Activated CD4-positive, alpha-beta T cell treated with anti-CD3 and anti-CD28 coated beads for 4 hours (primary cell): ENCODE measurements at regions not wholly inside any gene's neighbourhood (a gene's known extent, or its start where the extent isn't known, plus 50 kb on each side); places are given as distances from the start of the nearest gene placed in this dataset.
"Not testable (repeated sequence)": the region's sequence is repeated elsewhere in the genome, so short reads cannot be mapped to it uniquely, and the experiment has no call there.

Source experiments
- DNase-seq, 2 donors: peaks; one replicate each; pipeline ENCODE4 v3.0.0-alpha.2; 2020

- DNase-seq, result no peak
Observed at GRCh38 chr22:22168941-22169867, 75.4 kb upstream of the VPREB1 start.

DNA sequence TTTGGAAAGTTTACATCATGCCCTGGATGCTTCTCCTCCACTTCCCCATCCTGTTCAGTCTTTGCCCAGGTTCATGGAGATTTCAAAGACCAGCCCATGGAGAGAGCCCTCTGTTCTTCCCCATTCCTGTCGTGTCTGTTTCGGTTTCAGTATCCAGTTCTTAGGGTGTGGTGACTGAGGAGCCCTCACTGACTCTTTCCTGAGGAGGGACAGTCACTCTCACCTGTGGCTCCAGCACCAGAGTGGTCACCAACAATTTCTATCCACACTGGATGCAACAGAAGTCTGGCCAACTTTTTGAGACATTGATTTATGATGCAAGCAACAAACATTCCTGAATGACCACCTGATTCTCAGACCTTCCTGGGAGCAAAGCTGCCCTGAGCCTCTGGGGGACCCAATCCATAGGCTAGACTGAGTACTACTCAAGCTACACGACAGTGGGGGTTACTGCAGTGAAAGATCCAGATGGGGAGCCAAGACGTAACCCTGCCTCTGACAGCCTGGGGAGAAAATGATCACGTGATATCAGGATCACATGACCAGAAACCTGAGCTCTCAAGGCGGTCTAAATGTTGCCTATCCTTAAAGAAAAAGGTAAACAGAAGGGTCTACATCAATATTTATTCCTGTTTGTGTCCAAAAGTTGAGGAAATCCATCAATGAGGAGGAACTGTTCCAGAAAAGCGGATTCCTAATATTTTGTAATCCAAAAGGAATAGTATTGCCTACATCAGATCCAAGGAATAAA lies 76.2 kb upstream of the VPREB1 start:
- DNase-seq, result no peak

DNA sequence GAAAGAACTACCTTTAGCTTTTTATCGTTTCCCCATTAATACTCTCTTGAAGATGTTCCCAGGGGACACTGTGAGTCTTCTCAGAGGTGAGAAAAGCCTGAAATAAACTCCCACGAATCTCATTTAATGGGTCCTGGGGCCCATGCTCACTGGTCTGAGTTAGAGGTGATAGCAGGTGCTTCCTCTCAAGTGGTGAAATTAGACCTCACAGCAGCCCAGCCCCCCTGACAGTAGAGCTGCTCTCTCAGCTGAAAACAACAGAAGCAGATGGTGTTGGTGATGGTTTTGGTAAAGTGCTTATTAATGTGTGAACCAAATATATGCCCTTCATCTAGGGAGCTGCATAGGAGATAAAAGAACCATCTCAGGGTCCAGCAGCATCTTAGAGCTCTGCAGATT lies 76.8 kb upstream of the VPREB1 start:
- DNase-seq, result no peak

- DNase-seq, result no peak
Observed at GRCh38 chr22:22166941-22167713, 77.5 kb upstream of the VPREB1 start.

- no peak for DNase-seq
Observed at GRCh38 chr22:22165936-22166710, 78.5 kb upstream of the VPREB1 start.

DNA sequence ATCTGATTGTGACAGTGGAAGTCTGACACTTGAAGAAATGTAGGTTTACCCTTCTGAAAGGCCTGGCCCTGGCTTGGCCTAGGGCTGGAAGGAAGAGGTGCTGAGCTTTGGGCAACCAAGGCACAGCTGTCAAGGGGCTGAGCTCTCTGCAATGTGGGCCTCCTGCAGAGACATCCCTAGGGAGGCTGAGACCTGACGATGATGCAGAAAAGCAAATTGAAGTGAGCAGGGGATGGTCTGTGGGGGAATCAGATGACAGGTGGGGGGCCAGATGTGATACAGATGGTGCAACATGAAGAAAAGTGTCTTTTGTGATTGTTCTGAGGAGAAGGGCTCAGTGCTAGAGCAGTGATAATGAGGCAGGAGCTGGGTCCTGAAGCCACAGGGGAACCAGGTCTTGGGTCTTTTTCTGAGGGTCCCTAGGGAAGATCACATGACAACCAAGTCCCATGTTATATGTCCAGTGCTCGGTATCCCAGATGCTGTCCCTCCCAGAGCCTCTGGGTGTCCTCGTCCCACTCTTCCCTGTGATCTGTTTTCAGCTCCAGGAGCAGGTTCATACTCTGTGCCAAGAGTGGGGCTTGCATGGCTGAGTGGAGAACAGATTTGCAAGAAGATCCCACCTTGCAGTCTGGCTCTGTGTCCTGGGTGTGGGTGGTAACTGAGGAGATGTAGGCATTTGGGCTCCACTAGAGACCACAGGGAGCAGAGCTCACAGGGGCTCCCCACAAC lies 79.9 kb upstream of the VPREB1 start:
- no peak for DNase-seq

GRCh38 chr22:22161924-22162851 lies 82.4 kb upstream of the VPREB1 start:
- no peak for DNase-seq

DNA sequence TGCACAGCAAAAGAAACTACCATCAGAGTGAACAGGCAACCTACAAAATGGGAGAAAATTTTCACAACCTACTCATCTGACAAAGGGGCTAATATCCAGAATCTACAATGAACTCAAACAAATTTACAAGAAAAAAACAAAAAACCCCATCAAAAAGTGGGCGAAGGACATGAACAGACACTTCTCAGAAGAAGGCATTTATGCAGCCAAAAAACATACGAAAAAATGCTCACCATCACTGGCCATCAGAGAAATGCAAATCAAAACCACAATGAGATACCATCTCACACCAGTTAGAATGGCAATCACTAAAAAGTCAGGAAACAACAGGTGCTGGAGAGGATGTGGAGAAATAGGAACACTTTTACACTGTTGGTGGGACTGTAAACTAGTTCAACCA lies 83.8 kb upstream of the VPREB1 start:
- DNase-seq, result not testable (repeated sequence)

DNA sequence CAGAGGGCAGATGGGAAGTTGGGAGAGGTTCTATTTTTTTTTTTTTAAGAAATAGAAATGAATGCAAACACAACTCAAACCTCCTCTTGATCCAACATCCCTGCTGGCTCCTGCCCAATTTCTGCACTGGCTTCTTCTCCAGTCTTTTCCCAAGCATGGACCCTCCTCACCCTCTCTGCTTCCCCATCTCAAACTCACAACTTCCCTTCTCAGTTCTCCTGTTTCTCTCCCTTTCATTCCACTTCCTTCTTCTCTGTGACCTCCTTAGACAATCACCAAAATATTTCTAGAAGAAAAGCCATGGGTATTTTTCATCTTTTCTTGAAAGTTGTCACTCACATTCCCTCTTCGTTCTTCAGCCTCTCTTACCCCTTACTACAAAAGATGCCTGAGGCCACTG lies 85.2 kb upstream of the VPREB1 start:
- DNase-seq, result no peak

GRCh38 chr22:22158965-22159364 lies 85.6 kb upstream of the VPREB1 start:
- DNase-seq, result no peak

DNA sequence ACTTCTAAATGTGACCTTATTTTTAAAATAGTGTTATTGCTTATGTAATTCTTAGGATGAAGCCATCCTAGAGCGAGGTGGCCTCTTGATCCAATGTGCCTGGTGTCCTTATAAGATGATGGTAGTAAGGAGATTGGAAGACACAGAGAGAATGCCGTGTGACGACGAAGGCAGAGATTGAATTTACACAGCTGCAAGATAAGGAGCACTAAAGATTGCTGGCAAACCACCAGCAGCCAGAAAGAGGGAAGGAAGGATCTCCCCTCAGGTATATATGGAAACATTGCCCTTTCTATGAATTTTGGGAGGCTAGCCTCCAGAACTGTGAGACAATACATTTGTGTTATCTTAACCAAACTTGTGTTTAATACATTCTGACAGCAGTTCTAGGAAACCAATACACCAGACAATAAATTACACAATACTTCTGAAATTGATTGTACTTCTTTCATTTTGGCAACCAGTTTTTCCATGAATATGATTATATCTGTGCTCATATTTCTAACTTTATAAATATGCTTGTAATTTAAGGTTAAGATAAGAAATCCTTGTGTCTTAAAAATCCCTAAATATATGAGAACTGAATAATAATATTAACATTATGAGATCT lies 86.3 kb upstream of the VPREB1 start:
- DNase-seq, result no peak

GRCh38 chr22:22157348-22157725 lies 87.2 kb upstream of the VPREB1 start:
- DNase-seq, result no peak

DNA sequence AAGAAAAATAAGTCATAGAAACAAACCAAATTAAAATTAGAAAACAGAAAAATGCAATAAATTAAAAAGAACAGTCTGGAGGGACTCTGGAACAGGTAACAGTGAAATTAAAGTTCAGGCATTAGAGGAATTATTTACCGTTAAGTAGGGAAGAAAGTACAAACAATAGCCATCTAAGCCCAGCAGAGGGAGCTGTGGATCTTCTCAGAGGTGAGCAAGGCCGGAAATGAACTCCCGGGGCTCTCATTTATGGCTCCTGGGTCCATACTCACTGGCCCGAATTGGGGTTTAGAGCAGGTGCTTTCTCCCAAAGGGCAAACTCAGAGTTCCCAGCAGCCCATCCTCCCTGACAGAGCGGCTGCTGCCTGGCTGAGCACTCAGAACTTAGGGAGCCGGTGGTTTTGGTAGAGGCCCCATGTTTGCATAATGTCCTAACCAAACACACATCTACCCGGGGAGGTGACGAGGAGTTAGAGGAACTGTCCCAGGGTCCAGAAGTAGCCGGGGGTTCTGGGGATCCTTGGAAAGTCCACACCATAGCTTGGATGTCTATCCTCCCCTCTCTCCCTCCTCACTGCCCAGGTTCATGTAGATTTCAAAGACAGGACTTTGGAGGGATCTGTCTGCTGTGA lies 87.8 kb upstream of the VPREB1 start:
- peak; percentile 53 to 58 for DNase-seq

DNA sequence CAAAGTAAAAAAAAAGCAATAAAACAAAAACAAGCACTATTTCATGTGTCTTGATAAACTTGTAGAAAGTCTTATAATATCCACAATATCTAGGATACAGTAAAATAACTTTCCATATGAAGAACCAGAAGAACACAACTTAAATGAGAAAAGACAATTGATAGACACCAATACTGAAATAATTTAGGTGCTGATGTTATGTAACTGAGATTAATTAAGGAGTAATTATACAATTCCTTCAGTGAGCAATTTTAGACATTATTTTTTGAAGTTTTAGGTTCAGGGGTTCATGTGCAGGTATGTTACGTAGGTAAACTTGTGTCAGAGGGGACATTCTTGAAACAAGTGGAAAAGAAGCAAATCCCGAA lies 88.3 kb upstream of the VPREB1 start:
- DNase-seq, result no peak

GRCh38 chr22:22155607-22156006 lies 89.0 kb upstream of the VPREB1 start:
- DNase-seq, result no peak

GRCh38 chr22:22155146-22155545 lies 89.4 kb upstream of the VPREB1 start:
- no peak for DNase-seq

GRCh38 chr22:22154040-22154439 lies 90.5 kb upstream of the VPREB1 start:
- no peak for DNase-seq

- DNase-seq, result no peak
Observed at GRCh38 chr22:22151308-22151707, 93.3 kb upstream of the VPREB1 start.

DNA sequence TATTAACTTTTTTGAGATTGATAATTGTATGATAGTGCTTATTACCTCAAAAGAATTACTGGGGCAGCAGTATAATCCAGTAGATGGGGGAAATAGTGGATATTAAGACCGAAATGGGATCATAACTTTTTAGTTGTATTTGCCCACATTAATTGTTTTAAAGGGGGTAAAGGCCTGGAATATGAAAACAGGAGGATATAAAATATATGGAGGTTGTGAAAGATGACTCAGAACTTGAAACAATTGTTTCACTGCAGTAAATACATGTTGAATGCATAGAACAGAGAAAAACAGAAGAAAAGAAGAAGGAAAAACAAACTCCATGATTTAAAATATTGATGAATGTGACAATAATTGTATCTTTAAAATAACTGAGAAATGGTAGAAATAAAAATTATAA lies 94.1 kb upstream of the VPREB1 start:
- no peak for DNase-seq

GRCh38 chr22:22148905-22149304 lies 95.7 kb upstream of the VPREB1 start:
- no peak for DNase-seq
